A549 (cell line): ENCODE measurements at regions not wholly inside any gene's neighbourhood (a gene's known extent, or its start where the extent isn't known, plus 50 kb on each side); places are given as distances from the start of the nearest gene placed in this dataset.

ENCODE experiments used
- ATAC-seq, 2 experiments: fragments of 200-7000 bp in 1 of 2; fragments of >200 bp in 1 of 2; cut with Nextera tagmentation in 1 of 2; cut with Tn5 transposase in 1 of 2; 3 replicates each; pipeline versions ENCODE4 v1.8.0 to v1.9.1; 2018 to 2020; ENCODE audit warnings: mild to moderate bottlenecking in 1 of 2, moderate library complexity in 1 of 2
- CTCF ChIA-PET: fragments of 300-600 bp; sonication (Branson Sonifier 250); formaldehyde crosslinking; extraction: SDS; loops from one replicate; lab custom pipeline; 2021; ENCODE audit warnings: antibody characterized with exemption, inconsistent platforms; lab: Yijun Ruan, JAX
- POLR2A ChIA-PET: fragments of 350-600 bp; formaldehyde crosslinking; extraction: SDS; loops from one replicate; lab custom pipeline; 2021; ENCODE audit warnings: antibody characterized with exemption, inconsistent platforms; lab: Yijun Ruan, JAX
- DNase-seq, 2 experiments: peaks; one replicate each; pipeline versions ENCODE4 v3.0.0 to v3.0.0-alpha.2; 2011 to 2016; ENCODE audit warnings: low read depth in 1 of 2, low spot score in 1 of 2
- FAIRE-seq: peaks from 2 replicates; lab custom pipeline; 2011; peaks lifted over from hg19 to GRCh38; lab: Jason Lieb, UNC
- H3K27ac ChIP-seq, 2 experiments: fragments of >200 bp; sonication (Bioruptor Twin); formaldehyde crosslinking; 3 replicates each; pipeline ENCODE4 v1.5.1; 2016 to 2017
- H3K4me1 ChIP-seq: fragments of >200 bp; sonication (Bioruptor Twin); formaldehyde crosslinking; 3 replicates; pipeline ENCODE4 v1.6.1; 2016
- H3K4me2 ChIP-seq: fragments of >200 bp; sonication (Bioruptor Twin); formaldehyde crosslinking; 3 replicates; pipeline ENCODE4 v1.6.1; 2016
- H3K4me3 ChIP-seq: fragments of >200 bp; sonication (Bioruptor Twin); formaldehyde crosslinking; 3 replicates; pipeline ENCODE4 v1.5.1; 2016
- H3K9me3 ChIP-seq: fragments of >200 bp; sonication (Bioruptor Twin); formaldehyde crosslinking; 3 replicates; pipeline ENCODE4 v1.6.1; 2016
- CBX2 ChIP-seq: fragments of 200-600 bp; sonication (generic); IDR thresholded peaks from 2 replicates; pipeline ENCODE4 v1.6.1; 2016; ENCODE audit warnings: low read depth, mild to moderate bottlenecking, borderline replicate concordance
- CBX8 ChIP-seq: fragments of 200-600 bp; sonication (generic); IDR thresholded peaks from 2 replicates; pipeline ENCODE4 v1.6.1; 2016
- CEBPB ChIP-seq, 2 experiments: fragments of >200 bp in 1 of 2; sonication (Bioruptor Twin) in 1 of 2; formaldehyde crosslinking in 1 of 2; IDR thresholded peaks; 2 replicates each; pipeline ENCODE4 v1.6.1; 2012 to 2016
- CHD2 ChIP-seq: fragments of 150-350 bp; IDR thresholded peaks from 2 replicates; pipeline ENCODE4 v1.6.1; 2014; ENCODE audit warnings: low read length; ENCODE audit not compliant: partially characterized antibody
- EHF ChIP-seq: fragments of 250-450 bp; sonication (Bioruptor Pico); IDR thresholded peaks from 2 replicates; pipeline ENCODE4 v1.5.0; 2020; ENCODE audit warnings: mild to moderate bottlenecking
- EHMT2 ChIP-seq: fragments of 200-600 bp; sonication (generic); IDR thresholded peaks from 2 replicates; pipeline ENCODE4 v1.6.1; 2016; ENCODE audit warnings: antibody characterized with exemption, low read depth, mild to moderate bottlenecking, moderate library complexity
- EP300 ChIP-seq, 2 experiments: fragments of >200 bp; sonication (Bioruptor Twin); formaldehyde crosslinking; IDR thresholded peaks; 2 replicates in 1 of 2; 3 replicates in 1 of 2; pipeline ENCODE4 v1.6.1; 2016 to 2017
- FOSB ChIP-seq: fragments of 250-450 bp; sonication (Bioruptor Pico); IDR thresholded peaks from 2 replicates; pipeline ENCODE4 v1.5.0; 2020; ENCODE audit warnings: mild to moderate bottlenecking, moderate library complexity
- HDAC2 ChIP-seq: fragments of 200-600 bp; sonication (generic); IDR thresholded peaks from 2 replicates; pipeline ENCODE4 v1.6.1; 2016
- HES2 ChIP-seq: fragments of >200 bp; sonication (Bioruptor Twin); formaldehyde crosslinking; IDR thresholded peaks from 2 replicates; pipeline ENCODE4 v1.6.1; 2016
- HEYL ChIP-seq: fragments of 250-450 bp; sonication (Bioruptor Pico); IDR thresholded peaks from 2 replicates; pipeline ENCODE4 v1.8.0; 2021; ENCODE audit warnings: mild to moderate bottlenecking, moderate library complexity
- HOXB13 ChIP-seq: fragments of 250-450 bp; sonication (Bioruptor Pico); IDR thresholded peaks from 2 replicates; pipeline ENCODE4 v1.5.0; 2020; ENCODE audit warnings: low read depth, mild to moderate bottlenecking, moderate library complexity
- HOXB5 ChIP-seq: fragments of 250-450 bp; sonication (Bioruptor Pico); IDR thresholded peaks from 2 replicates; pipeline ENCODE4 v1.5.0; 2020; ENCODE audit warnings: mild to moderate bottlenecking, moderate library complexity
- JUNB ChIP-seq: fragments of >200 bp; sonication (Bioruptor Twin); formaldehyde crosslinking; IDR thresholded peaks from 2 replicates; pipeline ENCODE4 v1.6.1; 2016
- KDM1A ChIP-seq: fragments of 200-600 bp; sonication (generic); IDR thresholded peaks from 2 replicates; pipeline ENCODE4 v1.6.1; 2016; ENCODE audit warnings: low read depth, mild to moderate bottlenecking
- KDM5A ChIP-seq: fragments of 200-600 bp; sonication (generic); IDR thresholded peaks from 2 replicates; pipeline ENCODE4 v1.6.1; 2016; ENCODE audit warnings: antibody characterized with exemption, mild to moderate bottlenecking
- MYC ChIP-seq: IDR thresholded peaks from 2 replicates; pipeline ENCODE4 v1.6.1; 2012; ENCODE audit warnings: mild to moderate bottlenecking, inconsistent platforms, low read length, improper control_type of control experiment, borderline replicate concordance
- NFE2L2 ChIP-seq: fragments of 150-350 bp; conservative IDR thresholded peaks from 2 replicates; pipeline ENCODE4 v1.6.1; 2014; ENCODE audit warnings: low read length
- NPAS2 ChIP-seq: fragments of 250-450 bp; sonication (Bioruptor Pico); IDR thresholded peaks from 2 replicates; pipeline ENCODE4 v1.8.0; 2022; ENCODE audit warnings: mild to moderate bottlenecking, moderate library complexity, borderline replicate concordance
- PHF8 ChIP-seq: fragments of 200-600 bp; sonication (generic); IDR thresholded peaks from 2 replicates; pipeline ENCODE4 v1.6.1; 2016; ENCODE audit warnings: low read depth, mild to moderate bottlenecking, antibody characterized with exemption, moderate library complexity, borderline replicate concordance
- POLR2A ChIP-seq: IDR thresholded peaks from 2 replicates; pipeline ENCODE4 v1.6.1; 2012; ENCODE audit warnings: mild to moderate bottlenecking, low read length
- RAD21 ChIP-seq, 2 experiments: fragments of >200 bp in 1 of 2; sonication (Bioruptor Twin) in 1 of 2; formaldehyde crosslinking in 1 of 2; IDR thresholded peaks in 1 of 2; conservative IDR thresholded peaks in 1 of 2; 2 replicates in 1 of 2; 3 replicates in 1 of 2; pipeline ENCODE4 v1.6.1; 2012 to 2018; ENCODE audit warnings: inconsistent platforms in 1 of 2
- SMC3 ChIP-seq: fragments of >200 bp; sonication (Bioruptor Twin); formaldehyde crosslinking; IDR thresholded peaks from 3 replicates; pipeline ENCODE4 v1.6.1; 2018; ENCODE audit warnings: inconsistent platforms
- SREBF2 ChIP-seq: fragments of 450-650 bp; IDR thresholded peaks from 2 replicates; pipeline ENCODE4 v1.6.1; 2014; ENCODE audit warnings: mild to moderate bottlenecking, moderate library complexity
- TP53 ChIP-seq: fragments of 250-450 bp; sonication (Bioruptor Pico); IDR thresholded peaks from 2 replicates; pipeline ENCODE4 v1.5.0; 2021; ENCODE audit warnings: mild to moderate bottlenecking, moderate library complexity
- USF2 ChIP-seq: fragments of 450-650 bp; IDR thresholded peaks from 2 replicates; pipeline ENCODE4 v1.6.1; 2014; ENCODE audit warnings: antibody characterized with exemption
- ZC3H11A ChIP-seq: fragments of 450-650 bp; IDR thresholded peaks from 2 replicates; pipeline ENCODE4 v1.6.1; 2014; ENCODE audit warnings: antibody characterized with exemption, mild to moderate bottlenecking
- ZNF302 ChIP-seq: fragments of 250-450 bp; sonication (Bioruptor Pico); IDR thresholded peaks from 2 replicates; pipeline ENCODE4 v1.9.0; 2021; ENCODE audit warnings: inconsistent platforms, mild to moderate bottlenecking, moderate library complexity
- ZSCAN20 ChIP-seq: fragments of 250-450 bp; sonication (Bioruptor Pico); IDR thresholded peaks from 2 replicates; pipeline ENCODE4 v1.8.0; 2022; ENCODE audit warnings: mild to moderate bottlenecking, moderate library complexity
- WGBS: methylation state at CpG from one replicate; pipeline ENCODE4 v1.1.6; 2017; ENCODE audit errors: missing lambda C conversion rate; 5-methylcytosine and 5-hydroxymethylcytosine counted together
- TF ChIP-seq, protein P1 (sequence below): fragments of >200 bp; sonication (Bioruptor Twin); formaldehyde crosslinking; IDR thresholded peaks from 3 replicates; pipeline ENCODE4 v1.6.1; 2016
- TF ChIP-seq, protein P2 (sequence below): IDR thresholded peaks from 2 replicates; pipeline ENCODE4 v1.6.1; 2012; ENCODE audit warnings: low read depth, borderline replicate concordance

GRCh38 chr2:145075454-145076062 lies 555.6 kb upstream of the ZEB2 start:
- DNase-seq: no peak
- Histone ChIP-seq H3K4me3 (no peak overlapping the region), H3K9me3 (no peaks in the 10 kb centered on the region), H3K27ac (no peak overlapping the region), H3K4me2 (no peak overlapping the region), H3K4me1 (peaks cover 5% of the 10 kb centered on the region; the same call in 1 of the 3 replicates)
- ChIA-PET CTCF (interaction anchor here (0.6 kb wide), 1 partner anchor 144 kb away, joined by 3 read pairs; no protein-coding TSS in a partner anchor), POLR2A (no interaction called here)
- no peak for TF ChIP-seq ZNF302
- TF ChIP-seq HES2: no peak
- TF ChIP-seq NFE2L2: no peak
- no peak for TF ChIP-seq JUNB
- no peak for TF ChIP-seq EHF
- TF ChIP-seq EP300 (IDR thresholded peaks at IDR 0.05): no peak
- no peak for TF ChIP-seq KDM5A
- no peak for TF ChIP-seq HEYL (CRISPR knock-in tag)
- no peak for TF ChIP-seq FOSB
- no peak for TF ChIP-seq RAD21 (conservative IDR thresholded peaks at IDR 0.05 in 1 of 2, IDR thresholded peaks at IDR 0.05 in 1 of 2)
- TF ChIP-seq, protein P1, sequence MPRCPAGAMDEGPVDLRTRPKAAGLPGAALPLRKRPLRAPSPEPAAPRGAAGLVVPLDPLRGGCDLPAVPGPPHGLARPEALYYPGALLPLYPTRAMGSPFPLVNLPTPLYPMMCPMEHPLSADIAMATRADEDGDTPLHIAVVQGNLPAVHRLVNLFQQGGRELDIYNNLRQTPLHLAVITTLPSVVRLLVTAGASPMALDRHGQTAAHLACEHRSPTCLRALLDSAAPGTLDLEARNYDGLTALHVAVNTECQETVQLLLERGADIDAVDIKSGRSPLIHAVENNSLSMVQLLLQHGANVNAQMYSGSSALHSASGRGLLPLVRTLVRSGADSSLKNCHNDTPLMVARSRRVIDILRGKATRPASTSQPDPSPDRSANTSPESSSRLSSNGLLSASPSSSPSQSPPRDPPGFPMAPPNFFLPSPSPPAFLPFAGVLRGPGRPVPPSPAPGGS: no peak
- TF ChIP-seq KDM1A: no peak
- no peak for TF ChIP-seq USF2
- no peak for TF ChIP-seq MYC
- no peak for TF ChIP-seq ZC3H11A
- no peak for FAIRE-seq
- WGBS: 90% methylated on average over 1 of the region's 1 CpG
- no peak for ATAC-seq

GRCh38 chr2:145070703-145071102 lies 550.8 kb upstream of the ZEB2 start:
- Histone ChIP-seq H3K4me1 (peaks cover 3% of the 10 kb centered on the region; the same call in 1 of the 3 replicates), H3K9me3 (peaks cover 2% of the 10 kb centered on the region; the same call in 2 of the 3 replicates), H3K27ac (no peak overlapping the region), H3K4me2 (no peak overlapping the region), H3K4me3 (no peak overlapping the region)
- FAIRE-seq (no peak), ATAC-seq (no peak), DNase-seq (no peak)
- POLR2A ChIA-PET: no interaction called here
- no peak for TF ChIP-seq CBX8
- no peak for TF ChIP-seq CHD2
- TF ChIP-seq PHF8: no peak
- TF ChIP-seq HOXB5 (CRISPR knock-in tag): no peak
- TF ChIP-seq HOXB13 (CRISPR knock-in tag): no peak
- TF ChIP-seq CEBPB (IDR thresholded peaks at IDR 0.05): no peak
- TF ChIP-seq, protein P2, sequence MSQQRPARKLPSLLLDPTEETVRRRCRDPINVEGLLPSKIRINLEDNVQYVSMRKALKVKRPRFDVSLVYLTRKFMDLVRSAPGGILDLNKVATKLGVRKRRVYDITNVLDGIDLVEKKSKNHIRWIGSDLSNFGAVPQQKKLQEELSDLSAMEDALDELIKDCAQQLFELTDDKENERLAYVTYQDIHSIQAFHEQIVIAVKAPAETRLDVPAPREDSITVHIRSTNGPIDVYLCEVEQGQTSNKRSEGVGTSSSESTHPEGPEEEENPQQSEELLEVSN: no peak
- no peak for TF ChIP-seq JUNB
- TF ChIP-seq SMC3: no peak
- CTCF ChIA-PET: no interaction called here

GRCh38 chr2:145068509-145068908 lies 548.6 kb upstream of the ZEB2 start:
- FAIRE-seq (no peak), ATAC-seq (no peak), DNase-seq (no peak)
- Histone ChIP-seq H3K4me1 (peaks cover 10% of the 10 kb centered on the region; the same call in 1 of the 3 replicates), H3K9me3 (peaks cover 2% of the 10 kb centered on the region; the same call in 2 of the 3 replicates), H3K4me3 (no peak overlapping the region), H3K27ac (no peak overlapping the region), H3K4me2 (no peak overlapping the region)
- TF ChIP-seq HDAC2: no peak
- no peak for TF ChIP-seq CHD2
- no peak for TF ChIP-seq POLR2A
- TF ChIP-seq ZSCAN20: no peak
- TF ChIP-seq CBX2: no peak
- TF ChIP-seq EHMT2: no peak
- TF ChIP-seq TP53 (CRISPR knock-in tag): no peak
- no peak for TF ChIP-seq NFE2L2
- no peak for TF ChIP-seq SREBF2
- TF ChIP-seq NPAS2 (CRISPR knock-in tag): no peak
- CTCF ChIA-PET: no interaction called here
- POLR2A ChIA-PET: no interaction called here
- 77% methylated on average over 2 of the region's 2 CpGs for WGBS
